Activated CD4-positive, alpha-beta memory T cell treated with anti-CD3 and anti-CD28 coated beads, Interleukin-2, amount 10 ng/mL, durations not matched to agents 7 days and 5 days (primary cell): ENCODE measurements at regions not wholly inside any gene's neighbourhood (a gene's known extent, or its start where the extent isn't known, plus 50 kb on each side); places are given as distances from the start of the nearest gene placed in this dataset.

Experiments used
- CTCF ChIA-PET: fragments of 350-600 bp; sonication (Branson Sonifier 250); formaldehyde crosslinking; loops from one replicate; lab custom pipeline; 2021; ENCODE audit warnings: antibody characterized with exemption, inconsistent platforms; lab: Charles Lee
- POLR2A ChIA-PET: fragments of 350-600 bp; sonication (Branson Sonifier 250); formaldehyde crosslinking; loops from one replicate; lab custom pipeline; 2021; ENCODE audit warnings: antibody characterized with exemption; lab: Charles Lee
- DNase-seq: peaks from one replicate; pipeline ENCODE4 v3.0.0-alpha.2; 2020
- H3K27ac Mint-ChIP-seq: one replicate; pipeline ENCODE4 v1.8.0; 2021; ENCODE audit warnings: mild to moderate bottlenecking, mixed read lengths
- H3K27me3 Mint-ChIP-seq: one replicate; pipeline ENCODE4 v1.8.0; 2021; ENCODE audit warnings: mixed read lengths
- H3K36me3 Mint-ChIP-seq: one replicate; pipeline ENCODE4 v1.8.0; 2021; ENCODE audit warnings: low read depth, mixed read lengths
- H3K4me1 Mint-ChIP-seq: one replicate; pipeline ENCODE4 v1.8.0; 2021; ENCODE audit warnings: mixed read lengths
- H3K4me3 Mint-ChIP-seq: one replicate; pipeline ENCODE4 v1.8.0; 2021; ENCODE audit warnings: mild to moderate bottlenecking, mixed read lengths
- H3K9me3 Mint-ChIP-seq: one replicate; pipeline ENCODE4 v1.8.0; 2021; ENCODE audit warnings: mixed read lengths

DNA sequence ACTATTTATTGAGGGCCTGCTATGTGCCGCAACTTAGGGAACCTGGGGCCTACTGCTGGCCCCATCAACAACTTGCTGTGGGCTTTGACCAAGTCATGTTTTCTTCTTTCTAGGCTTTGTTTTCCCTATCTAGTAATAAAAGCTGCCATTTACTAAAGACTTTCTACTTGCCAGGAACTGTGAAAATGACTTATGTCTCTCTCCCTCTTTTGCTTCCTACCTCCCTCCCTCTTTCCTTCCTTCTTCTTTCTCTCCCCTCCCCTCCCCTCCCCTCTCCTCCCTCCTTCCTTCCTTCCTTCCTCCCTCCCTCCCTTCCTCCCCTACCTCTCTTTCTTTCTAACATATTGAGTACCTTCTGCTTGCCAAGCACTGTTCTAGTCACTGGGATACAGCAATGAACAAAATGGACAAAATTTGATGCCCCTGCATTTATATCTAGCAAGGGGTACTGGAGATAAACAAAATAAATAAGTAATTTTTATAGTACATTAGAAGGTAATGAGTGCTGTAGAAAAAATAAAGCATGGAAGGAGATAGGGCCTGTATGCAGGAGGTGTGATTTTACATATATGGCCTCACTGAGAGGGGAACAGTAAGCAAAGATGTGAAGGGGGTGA lies 170.3 kb upstream of the USP24 start:
- H3K27ac Mint-ChIP-seq: no peak overlapping the region
- CTCF ChIA-PET: interaction anchor here (1.3 kb wide), 1 partner anchor 10 kb away, joined by 5 read pairs; no protein-coding TSS in a partner anchor
- no peak overlapping the region for H3K4me3 Mint-ChIP-seq
- H3K27me3 Mint-ChIP-seq: peaks cover 5% of the 10 kb centered on the region
- POLR2A ChIA-PET: no interaction called here
- no peaks in the 10 kb centered on the region for H3K36me3 Mint-ChIP-seq
- H3K4me1 Mint-ChIP-seq: no peaks in the 10 kb centered on the region
- no peaks in the 10 kb centered on the region for H3K9me3 Mint-ChIP-seq
- no peak for DNase-seq

DNA sequence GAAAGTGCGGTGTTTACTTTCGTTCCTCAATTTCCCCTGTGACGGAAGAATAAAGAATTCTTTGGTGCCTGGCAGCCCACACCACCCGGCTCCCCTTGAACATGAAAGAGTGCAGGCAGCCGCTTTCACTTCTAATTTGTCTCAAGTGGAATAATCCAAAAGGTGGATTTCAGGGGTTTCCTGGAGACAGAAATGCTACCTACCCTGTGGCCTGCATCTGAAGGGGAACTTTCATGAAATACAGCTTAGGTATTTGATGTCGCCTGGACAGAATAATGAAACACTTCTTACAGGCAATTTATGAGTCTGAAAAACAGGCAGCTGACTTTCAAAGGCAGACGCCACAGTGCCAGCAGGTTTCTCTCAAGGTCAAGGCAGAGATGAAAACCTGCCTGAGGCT lies 169.5 kb upstream of the USP24 start:
- H3K27me3 Mint-ChIP-seq: peaks cover 2% of the 10 kb centered on the region
- POLR2A ChIA-PET: no interaction called here
- CTCF ChIA-PET: interaction anchor here (1.3 kb wide), 1 partner anchor 9 kb away, joined by 5 read pairs; no protein-coding TSS in a partner anchor
- no peak for DNase-seq
- no peak overlapping the region for H3K27ac Mint-ChIP-seq
- no peaks in the 10 kb centered on the region for H3K9me3 Mint-ChIP-seq
- H3K4me1 Mint-ChIP-seq: no peaks in the 10 kb centered on the region
- H3K36me3 Mint-ChIP-seq: no peaks in the 10 kb centered on the region
- H3K4me3 Mint-ChIP-seq: no peak overlapping the region

DNA sequence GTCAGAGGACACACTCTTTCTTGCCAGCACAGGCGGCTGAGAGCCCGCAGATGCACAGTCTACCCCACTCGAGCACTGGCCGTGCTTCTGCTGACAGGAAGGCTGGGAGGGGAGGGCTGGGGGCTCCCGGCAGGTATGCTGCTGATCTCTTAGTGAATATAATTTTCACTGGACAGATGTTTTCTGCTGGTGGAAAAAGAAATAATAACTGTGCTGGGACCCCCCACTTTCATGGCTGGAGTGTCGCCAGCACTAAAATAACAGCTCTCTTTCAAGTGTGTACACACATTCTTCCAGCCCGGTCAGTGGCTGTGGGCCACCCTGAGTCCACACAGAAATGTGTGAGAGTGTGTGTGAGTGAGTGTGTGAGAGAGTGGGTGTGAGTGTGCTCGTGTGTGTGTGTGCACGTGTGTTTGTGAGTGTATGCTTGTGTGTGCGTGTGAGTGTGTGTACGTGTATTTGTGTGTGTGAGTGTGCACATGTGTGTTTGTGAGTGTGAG lies 167.7 kb upstream of the USP24 start:
- Mint-ChIP-seq H3K36me3 (no peaks in the 10 kb centered on the region), H3K4me1 (peaks cover 5% of the 10 kb centered on the region), H3K27me3 (peaks cover under 1% of the 10 kb centered on the region), H3K9me3 (no peaks in the 10 kb centered on the region), H3K27ac (no peak overlapping the region), H3K4me3 (no peak overlapping the region)
- CTCF ChIA-PET: no interaction called here
- DNase-seq: no peak
- POLR2A ChIA-PET: no interaction called here

DNA sequence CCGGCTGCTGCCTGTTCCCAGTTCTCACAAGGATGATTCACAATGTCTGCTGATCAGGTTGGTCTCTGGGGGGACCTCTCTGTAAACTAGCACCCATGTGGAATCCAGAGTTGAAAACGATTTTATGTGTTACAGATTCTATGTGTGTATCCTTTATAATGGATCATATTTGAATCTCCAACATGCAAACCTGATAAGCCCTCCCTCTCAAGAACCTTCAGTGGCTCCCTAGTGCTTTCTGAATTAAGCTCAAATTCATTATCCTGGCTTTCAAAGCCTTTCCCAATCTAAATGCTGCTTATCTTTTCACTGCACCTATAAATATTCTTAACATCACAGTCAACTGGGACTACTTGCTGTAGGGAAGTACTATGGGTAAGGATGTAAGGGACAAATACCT lies 166.8 kb upstream of the USP24 start:
- Mint-ChIP-seq H3K36me3 (no peaks in the 10 kb centered on the region), H3K4me3 (no peak overlapping the region), H3K4me1 (peaks cover 5% of the 10 kb centered on the region), H3K27ac (no peak overlapping the region), H3K9me3 (no peaks in the 10 kb centered on the region), H3K27me3 (no peaks in the 10 kb centered on the region)
- ChIA-PET CTCF (no interaction called here), POLR2A (no interaction called here)
- DNase-seq: no peak

DNA sequence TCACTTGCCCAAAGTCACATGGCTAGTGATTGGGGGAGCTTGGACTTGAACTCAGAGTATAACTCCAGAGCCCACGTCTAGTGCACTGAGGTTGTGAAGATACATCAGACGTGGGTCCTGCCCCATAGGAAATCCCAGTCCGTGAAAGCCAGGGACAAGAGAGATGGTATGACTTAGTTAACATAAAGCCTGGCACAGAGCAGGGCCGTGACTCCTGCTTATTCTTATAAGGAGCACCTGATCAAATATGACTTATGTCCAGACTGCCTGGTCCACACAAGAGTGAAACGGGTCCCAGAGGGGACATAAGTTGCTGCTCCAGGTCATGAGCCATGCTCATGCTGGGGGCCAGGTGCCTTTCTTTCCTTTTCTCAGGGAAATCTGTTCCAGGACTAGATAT lies 166.3 kb upstream of the USP24 start:
- no peak for DNase-seq
- CTCF ChIA-PET: no interaction called here
- no peaks in the 10 kb centered on the region for H3K9me3 Mint-ChIP-seq
- H3K4me1 Mint-ChIP-seq: peaks cover 5% of the 10 kb centered on the region
- POLR2A ChIA-PET: no interaction called here
- no peaks in the 10 kb centered on the region for H3K36me3 Mint-ChIP-seq
- H3K27ac Mint-ChIP-seq: no peak overlapping the region
- no peak overlapping the region for H3K4me3 Mint-ChIP-seq
- no peaks in the 10 kb centered on the region for H3K27me3 Mint-ChIP-seq

DNA sequence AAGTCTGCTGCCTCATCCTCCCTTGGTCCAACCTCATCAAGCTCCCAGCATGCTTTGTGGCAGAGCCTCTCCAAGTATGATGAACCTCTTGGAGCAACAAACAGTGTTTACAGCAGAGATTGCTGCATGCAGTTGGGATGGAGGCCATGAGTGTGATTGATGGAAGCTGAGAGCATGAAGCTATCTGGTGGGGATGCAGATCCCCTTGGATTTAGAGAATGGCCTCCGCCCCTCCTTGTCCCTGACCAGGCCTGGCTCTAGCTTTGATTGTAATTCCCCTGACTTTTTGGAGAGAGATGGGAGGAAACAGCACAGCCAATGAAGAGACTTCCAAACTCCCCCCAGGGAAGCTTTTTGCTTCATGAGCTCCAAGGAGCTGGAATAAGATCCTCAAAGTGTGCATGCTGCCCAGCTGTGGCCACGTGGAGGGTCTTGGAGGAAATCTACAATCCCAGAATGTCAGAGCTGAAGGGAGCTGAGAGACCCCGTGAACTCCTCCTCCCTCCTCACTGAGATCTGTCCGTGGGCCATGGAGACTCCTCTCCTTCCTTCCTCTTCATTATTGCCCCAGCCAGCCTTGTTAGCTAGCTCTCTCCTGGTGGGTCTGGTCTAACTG lies 165.3 kb upstream of the USP24 start:
- ChIA-PET POLR2A (no interaction called here), CTCF (no interaction called here)
- no peak for DNase-seq
- Mint-ChIP-seq H3K27me3 (no peaks in the 10 kb centered on the region), H3K36me3 (no peaks in the 10 kb centered on the region), H3K4me3 (no peak overlapping the region), H3K9me3 (no peaks in the 10 kb centered on the region), H3K4me1 (peaks cover 5% of the 10 kb centered on the region), H3K27ac (no peak overlapping the region)

DNA sequence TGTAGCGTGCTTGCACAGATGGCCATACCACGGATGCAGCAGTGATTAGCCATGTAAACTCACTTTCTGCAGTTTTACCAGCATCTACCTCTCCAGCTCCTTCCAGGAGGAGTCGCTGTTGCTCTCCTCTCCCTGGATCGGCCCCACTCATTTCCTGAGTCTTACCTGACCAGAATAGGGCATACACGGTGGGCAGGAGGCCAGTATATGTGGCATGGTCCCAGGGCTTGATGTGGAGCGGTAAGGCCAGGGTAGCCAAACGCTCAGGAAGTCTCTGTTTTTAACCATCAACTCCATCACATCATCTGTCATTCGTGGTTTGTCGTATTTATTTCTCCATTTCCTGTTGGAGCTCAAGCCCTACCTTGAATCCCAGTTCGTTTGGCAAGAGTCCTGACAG lies 163.4 kb upstream of the USP24 start:
- POLR2A ChIA-PET: no interaction called here
- H3K27ac Mint-ChIP-seq: no peak overlapping the region

DNA sequence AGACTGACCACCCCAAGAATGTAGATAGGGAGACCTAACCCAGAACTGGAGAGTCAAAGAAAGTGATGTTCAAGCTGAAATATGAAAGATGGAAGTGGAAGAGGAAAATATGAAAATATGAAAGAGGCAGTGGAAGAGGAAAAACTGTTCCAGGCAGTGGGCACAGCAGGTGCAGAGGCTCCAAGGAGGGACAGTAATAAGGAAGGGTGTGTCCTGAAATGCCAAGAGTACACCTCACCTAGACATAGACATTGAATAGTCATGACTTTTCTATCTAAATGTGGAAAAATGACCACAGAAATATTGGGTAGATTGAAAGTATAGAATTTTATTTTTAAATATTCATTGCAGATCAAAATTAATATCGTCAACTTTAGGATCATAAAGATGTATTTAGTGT lies 161.7 kb upstream of the USP24 start:
- DNase-seq: no peak
- Mint-ChIP-seq H3K4me3 (no peak overlapping the region), H3K27ac (no peak overlapping the region), H3K36me3 (no peaks in the 10 kb centered on the region), H3K27me3 (no peaks in the 10 kb centered on the region), H3K9me3 (no peaks in the 10 kb centered on the region), H3K4me1 (peaks cover 5% of the 10 kb centered on the region)
- ChIA-PET POLR2A (no interaction called here), CTCF (interaction anchor here (3.0 kb wide), 1 partner anchor 13 kb away, joined by 20 read pairs; no protein-coding TSS in a partner anchor)

More for the DNA sequence above, 163.4 kb upstream of the USP24 start:
- CTCF ChIA-PET: interaction anchor here (0.7 to 0.9 kb wide), 2 partner anchors 100 to 249 kb away, joined by 3 read pairs; no protein-coding TSS in a partner anchor
- Mint-ChIP-seq H3K36me3 (no peaks in the 10 kb centered on the region), H3K9me3 (no peaks in the 10 kb centered on the region), H3K27me3 (no peaks in the 10 kb centered on the region), H3K4me3 (no peak overlapping the region), H3K4me1 (peaks cover 5% of the 10 kb centered on the region)
- DNase-seq: peak; percentile 25

DNA sequence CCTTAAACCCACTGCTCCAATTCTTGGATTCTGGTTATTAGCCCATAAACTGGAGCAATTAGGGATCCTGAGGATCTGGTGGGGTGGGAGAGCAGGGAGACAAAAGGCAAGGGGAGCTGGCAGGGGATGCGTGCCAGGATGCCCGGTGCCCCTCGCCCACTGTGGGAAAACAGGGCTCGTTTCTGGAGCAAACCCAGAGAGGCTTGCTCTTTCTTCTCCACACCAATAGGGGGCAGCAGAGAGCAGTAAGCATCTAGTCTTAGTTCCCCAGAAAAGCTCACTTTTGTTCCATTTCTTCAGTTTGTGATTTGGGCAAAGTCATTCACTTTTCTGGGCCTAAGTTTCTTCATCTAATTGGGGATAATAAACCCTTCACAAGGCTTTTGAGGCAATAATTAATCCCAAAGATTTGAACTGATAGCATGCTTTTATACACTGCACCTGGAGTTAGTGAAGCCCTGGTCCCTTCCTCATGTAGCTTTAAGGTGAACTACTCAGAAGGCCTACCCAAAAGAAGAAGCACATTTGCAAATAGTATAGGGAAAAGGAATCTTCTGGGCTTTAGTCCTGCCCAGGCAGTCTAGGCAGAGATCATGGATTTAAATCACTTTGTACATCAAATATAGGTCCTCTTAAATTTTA lies 160.6 kb upstream of the USP24 start:
- Mint-ChIP-seq H3K27me3 (no peaks in the 10 kb centered on the region), H3K27ac (no peak overlapping the region), H3K36me3 (no peaks in the 10 kb centered on the region), H3K4me1 (peaks cover 5% of the 10 kb centered on the region), H3K4me3 (no peak overlapping the region), H3K9me3 (no peaks in the 10 kb centered on the region)
- DNase-seq: peak; percentile 31
- ChIA-PET POLR2A (no interaction called here), CTCF (interaction anchor here (0.8 to 3.0 kb wide), 21 partner anchors 9 to 1209 kb away, joined by 3 to 20 read pairs (median 4); no protein-coding TSS in a partner anchor)

DNA sequence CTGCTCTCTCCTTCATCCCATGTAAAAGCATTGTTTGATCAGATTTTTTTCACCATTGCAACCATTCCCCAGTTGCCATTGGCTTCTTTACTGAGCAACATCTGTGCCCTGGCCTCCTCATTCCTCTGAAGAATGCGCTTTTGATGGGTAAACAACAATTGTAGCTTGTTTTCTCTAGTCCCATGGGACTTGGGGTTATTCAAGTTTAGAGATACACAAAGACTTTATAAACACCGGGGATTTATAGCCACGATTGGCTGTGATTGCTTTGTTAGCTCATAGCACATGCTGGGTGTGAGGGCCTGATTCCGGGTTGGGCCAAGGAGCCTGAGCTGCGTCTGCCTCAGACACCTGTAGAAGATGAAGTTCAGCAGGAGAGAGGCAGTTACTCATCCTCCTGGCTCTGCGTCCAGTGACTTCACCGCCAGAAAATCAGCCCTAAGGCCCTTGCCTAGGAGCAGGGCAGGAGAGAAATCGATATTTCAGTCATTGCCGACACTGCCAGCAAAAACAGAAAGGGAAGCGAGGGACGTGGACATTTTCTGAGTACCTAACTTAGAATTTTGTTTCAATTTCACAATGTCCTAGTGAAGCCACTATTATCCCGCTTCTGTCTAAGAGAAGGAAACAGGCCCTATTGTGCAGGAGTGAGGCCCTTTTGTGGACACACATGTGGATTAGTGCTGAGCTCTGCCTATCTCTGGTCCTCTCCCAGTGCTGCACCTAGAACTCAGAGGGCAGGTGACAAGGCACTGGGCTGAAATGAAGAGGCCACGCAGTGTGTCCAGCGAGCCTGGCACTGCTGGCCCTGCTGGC lies 159.8 kb upstream of the USP24 start:
- no peak for DNase-seq

DNA sequence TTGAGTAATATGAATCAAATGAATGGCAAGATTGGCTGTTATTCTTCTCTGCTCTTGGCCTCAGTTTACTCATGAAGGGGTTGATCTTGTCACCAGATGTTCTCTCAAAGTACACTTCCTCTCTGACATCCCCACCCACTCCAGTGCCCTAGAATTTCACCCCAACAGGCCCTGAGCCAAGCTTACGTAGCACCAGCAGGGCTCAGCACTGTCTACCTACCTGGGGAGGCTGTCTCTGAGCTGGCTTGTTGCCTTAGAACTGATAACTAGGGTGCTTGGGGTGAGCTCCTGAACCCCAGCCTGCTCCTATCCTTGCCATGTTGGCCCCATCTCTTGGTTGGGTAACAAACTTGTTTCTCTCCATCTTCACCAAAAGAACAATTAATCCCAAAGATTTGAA lies 159.1 kb upstream of the USP24 start:
- DNase-seq: no peak
- CTCF ChIA-PET: interaction anchor here (0.9 to 3.0 kb wide), 3 partner anchors 11 to 1210 kb away, joined by 3 to 20 read pairs (median 18); no protein-coding TSS in a partner anchor

More for the DNA sequence above, 159.8 kb upstream of the USP24 start:
- CTCF ChIA-PET: interaction anchor here (0.9 to 3.0 kb wide), 15 partner anchors 8 to 1210 kb away, joined by 3 to 20 read pairs (median 5); no protein-coding TSS in a partner anchor
- Mint-ChIP-seq H3K27ac (no peak overlapping the region), H3K4me3 (no peak overlapping the region), H3K27me3 (peaks cover 5% of the 10 kb centered on the region), H3K4me1 (peaks cover 5% of the 10 kb centered on the region), H3K36me3 (no peaks in the 10 kb centered on the region), H3K9me3 (no peaks in the 10 kb centered on the region)
- POLR2A ChIA-PET: no interaction called here

DNA sequence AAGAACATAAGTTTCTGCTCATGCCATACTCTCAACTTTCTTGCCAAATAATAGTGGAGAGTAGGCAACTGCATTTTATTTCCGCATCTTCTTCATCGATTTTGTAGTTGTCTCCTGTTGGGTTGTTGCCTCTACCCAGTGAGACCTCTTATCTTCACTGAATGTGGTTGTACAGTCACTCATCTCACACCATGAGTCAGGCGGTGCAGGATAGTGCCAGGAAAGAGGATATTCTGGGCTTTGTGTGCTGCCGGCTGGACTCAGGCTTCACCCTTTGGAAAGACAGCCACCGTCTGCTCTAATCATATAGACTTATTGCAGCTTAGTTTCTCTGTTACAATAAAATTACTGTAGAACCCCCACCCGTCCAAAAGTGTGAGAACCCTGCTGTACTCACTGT lies 154.3 kb upstream of the USP24 start:
- no peaks in the 10 kb centered on the region for H3K9me3 Mint-ChIP-seq
- H3K4me3 Mint-ChIP-seq: no peak overlapping the region
- DNase-seq: no peak

More for the DNA sequence above, 159.1 kb upstream of the USP24 start:
- H3K36me3 Mint-ChIP-seq: no peaks in the 10 kb centered on the region
- H3K27me3 Mint-ChIP-seq: peaks cover 11% of the 10 kb centered on the region
- H3K4me3 Mint-ChIP-seq: no peak overlapping the region
- no peak overlapping the region for H3K27ac Mint-ChIP-seq
- no peaks in the 10 kb centered on the region for H3K9me3 Mint-ChIP-seq
- POLR2A ChIA-PET: no interaction called here
- H3K4me1 Mint-ChIP-seq: peaks cover 2% of the 10 kb centered on the region

More for the DNA sequence above, 154.3 kb upstream of the USP24 start:
- CTCF ChIA-PET: no interaction called here
- Mint-ChIP-seq H3K27ac (no peak overlapping the region), H3K36me3 (no peaks in the 10 kb centered on the region), H3K4me1 (no peaks in the 10 kb centered on the region), H3K27me3 (peaks cover 11% of the 10 kb centered on the region)
- POLR2A ChIA-PET: no interaction called here
